GM19467 (cell line): ENCODE measurements at regions not wholly inside any gene's neighbourhood (a gene's known extent, or its start where the extent isn't known, plus 50 kb on each side); places are given as distances from the start of the nearest gene placed in this dataset.

Experiments
- ATAC-seq: cut with Tn5 transposase; IDR thresholded peaks from one replicate; pipeline ENCODE4 v1.9.1; 2021; ENCODE audit warnings: mild to moderate bottlenecking, moderate library complexity; ENCODE audit not compliant: unreplicated experiment

DNA sequence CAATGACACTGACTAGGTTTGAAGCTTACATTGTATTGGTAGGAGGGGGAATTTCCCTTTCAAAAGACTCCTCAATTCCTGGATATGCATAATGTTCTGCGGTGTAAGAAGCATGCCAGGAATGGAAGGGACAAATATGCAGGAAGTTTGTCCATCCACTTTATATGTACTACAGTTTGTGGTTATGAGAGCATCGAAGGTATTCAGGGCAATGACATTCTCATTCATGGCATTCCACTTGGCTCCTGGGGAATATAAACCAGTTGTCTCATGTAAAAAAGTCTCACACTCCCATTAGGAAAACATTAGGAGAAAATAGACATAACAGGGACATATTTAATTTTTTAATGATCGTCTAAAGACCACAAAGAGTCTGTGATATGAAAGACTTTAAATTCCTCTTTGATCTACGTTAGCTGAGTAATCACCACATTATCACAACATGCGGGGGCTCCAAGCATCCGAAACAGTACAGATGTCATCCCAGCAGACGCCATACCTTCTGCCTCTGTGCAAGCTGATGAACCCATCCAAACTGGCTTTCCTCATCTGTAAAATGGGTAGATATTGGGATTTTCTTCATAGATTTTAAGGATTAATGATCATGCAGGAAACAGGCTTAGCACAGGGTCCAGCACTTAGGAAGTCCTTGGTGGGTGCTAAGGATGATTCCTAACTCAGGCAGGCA, 675.3 kb downstream of the INHBA start:
- ATAC-seq, result no peak

DNA sequence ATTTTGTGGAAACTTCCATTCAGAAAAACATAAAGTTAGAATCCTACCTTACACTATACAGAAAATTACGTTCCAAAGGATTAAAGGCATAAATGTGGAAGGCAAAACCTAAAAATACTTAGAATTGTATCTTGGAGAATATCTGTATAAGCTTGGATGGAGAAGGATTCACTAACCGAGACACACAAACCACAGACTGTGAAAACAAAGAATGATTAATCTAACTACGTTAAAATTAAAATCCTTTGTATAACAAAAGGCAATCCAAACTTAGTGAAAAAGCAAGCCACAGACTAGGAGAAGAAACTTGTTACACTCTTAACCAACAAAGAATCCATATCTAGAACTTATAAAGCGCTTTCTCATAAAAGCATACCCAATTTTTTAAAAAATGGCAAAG, 678.8 kb downstream of the INHBA start:
- ATAC-seq, result no peak

DNA sequence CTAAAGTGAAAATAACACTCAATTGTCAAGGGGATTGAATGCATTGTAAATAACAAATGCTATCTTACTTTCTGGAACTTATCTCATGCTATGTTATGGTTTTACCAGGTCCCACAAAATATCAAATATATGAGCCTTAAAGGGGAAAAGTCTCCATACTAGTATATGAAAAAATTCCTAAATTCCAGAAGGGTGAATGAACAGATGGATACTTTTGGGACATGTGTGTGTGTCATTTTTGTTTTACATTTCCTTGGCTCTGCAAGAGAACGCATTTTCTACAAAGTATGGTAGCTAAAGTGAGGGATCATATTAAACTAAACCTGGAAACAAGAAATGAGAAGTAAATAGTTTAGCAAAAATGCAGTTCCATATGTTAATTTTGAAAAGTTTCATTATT, 682.8 kb downstream of the INHBA start:
- no peak for ATAC-seq

DNA sequence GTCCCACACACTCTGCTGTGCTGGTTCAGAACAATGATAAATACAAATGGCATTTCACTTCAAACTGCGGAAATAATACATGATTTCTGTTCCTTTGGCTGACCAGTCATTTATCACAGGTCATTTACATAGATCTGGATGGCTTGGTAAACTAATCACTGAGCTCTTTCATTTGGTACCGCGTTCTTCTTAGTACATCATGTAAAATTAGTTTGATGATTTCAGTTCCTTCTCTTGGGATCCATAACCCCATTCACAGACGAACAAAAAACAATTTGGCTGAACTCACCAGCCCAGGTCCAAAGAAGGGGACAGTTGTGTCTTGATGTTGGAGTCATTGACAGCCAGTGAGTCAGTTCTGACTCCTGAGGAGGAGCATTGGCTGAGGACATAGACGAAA, 689.8 kb downstream of the INHBA start:
- ATAC-seq, result no peak

DNA sequence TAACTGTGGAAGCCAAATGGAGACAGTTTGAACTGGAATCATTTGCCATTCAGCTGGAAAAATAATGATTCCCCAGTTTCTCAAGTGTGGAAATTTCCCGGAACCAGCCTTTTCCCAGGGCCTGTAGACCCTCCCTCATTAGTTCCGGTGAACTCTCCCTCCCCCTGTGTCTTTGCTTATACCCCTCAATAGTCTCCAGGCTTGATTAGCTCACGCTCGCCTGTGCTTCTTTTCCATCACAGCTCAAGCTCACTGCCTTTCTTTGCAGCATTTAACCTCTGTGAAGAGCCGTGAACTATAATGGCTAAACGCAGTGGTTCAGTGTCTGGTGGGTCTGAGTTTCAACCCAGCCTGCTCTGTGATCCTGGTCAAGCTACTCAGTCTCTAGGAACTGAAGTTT, 690.8 kb downstream of the INHBA start:
- no peak for ATAC-seq

DNA sequence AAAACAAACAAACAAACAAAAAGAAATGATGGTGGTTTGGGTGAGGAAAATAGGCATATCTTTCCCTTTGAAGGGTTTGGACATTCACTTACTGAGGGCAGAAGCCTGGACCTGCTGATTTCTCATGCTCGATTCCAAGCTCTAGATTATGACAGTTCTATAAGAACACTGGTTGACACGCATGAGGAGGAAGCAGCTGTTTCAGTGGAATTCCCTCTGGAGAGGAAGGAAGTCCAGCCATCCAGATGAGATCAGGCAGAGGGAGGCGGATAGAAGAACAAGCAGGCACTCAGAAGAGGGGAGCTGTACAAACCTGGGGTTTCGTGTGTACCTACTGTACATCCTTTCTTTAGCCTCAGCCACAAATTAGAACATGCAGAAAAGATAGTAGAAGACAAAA, 691.9 kb downstream of the INHBA start:
- ATAC-seq, result no peak

DNA sequence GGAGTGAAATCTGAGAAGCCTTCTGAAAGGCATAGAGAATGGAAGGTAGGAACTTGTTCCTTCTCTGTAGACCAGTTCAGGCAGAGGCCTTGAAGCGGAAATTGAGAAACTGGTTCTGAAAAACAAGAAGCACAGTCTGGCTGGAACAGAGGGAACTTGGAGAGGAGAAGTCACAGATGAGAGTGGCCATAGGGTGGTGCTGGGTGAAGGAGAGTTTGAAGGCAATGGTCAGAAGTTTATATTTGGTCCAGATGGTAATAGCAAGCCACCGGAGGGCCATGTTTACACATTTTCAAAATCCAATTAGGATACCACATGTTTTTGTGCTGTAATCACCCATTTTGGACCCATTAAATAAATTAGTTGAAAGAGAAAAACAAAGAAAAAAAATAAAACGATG, 692.5 kb downstream of the INHBA start:
- no peak for ATAC-seq

DNA sequence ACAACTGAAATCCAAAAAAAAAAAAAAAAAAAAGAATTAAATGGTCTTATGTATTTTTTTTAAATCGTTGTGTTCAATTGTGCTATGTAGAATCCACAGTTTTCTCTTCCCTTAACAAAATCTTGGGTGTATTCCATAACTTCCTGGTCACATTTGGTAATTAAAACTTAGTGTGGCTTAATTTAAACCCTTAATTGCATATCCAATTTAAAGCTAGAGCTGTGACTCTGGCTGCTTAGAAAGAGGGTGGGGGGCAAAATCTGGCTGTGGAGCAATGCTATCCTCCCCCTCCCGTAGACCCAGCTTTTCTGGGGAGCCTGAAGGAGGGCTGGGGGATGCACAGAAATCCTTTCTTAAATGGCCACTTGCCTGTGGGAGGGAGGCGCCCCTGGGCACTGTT, 695.1 kb downstream of the INHBA start:
- no peak for ATAC-seq

DNA sequence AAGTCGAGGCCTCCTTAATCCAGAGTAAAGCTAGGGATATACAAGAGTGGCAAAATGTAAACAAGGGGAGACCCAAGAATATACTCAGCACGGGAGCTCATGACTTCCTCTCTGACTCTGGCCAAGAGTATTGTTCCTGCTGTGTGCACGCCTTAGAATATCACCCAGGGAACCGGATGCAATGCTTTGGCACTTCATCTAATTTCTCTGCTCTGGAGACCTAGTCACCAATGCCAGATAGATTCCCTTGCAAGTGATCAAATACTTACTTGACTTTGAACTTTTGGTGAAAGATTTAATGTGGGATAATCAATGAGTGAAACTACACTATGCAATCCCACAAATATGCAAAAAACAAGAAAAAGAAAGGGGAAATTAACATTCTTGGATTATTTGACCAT, 695.5 kb downstream of the INHBA start:
- no peak for ATAC-seq

DNA sequence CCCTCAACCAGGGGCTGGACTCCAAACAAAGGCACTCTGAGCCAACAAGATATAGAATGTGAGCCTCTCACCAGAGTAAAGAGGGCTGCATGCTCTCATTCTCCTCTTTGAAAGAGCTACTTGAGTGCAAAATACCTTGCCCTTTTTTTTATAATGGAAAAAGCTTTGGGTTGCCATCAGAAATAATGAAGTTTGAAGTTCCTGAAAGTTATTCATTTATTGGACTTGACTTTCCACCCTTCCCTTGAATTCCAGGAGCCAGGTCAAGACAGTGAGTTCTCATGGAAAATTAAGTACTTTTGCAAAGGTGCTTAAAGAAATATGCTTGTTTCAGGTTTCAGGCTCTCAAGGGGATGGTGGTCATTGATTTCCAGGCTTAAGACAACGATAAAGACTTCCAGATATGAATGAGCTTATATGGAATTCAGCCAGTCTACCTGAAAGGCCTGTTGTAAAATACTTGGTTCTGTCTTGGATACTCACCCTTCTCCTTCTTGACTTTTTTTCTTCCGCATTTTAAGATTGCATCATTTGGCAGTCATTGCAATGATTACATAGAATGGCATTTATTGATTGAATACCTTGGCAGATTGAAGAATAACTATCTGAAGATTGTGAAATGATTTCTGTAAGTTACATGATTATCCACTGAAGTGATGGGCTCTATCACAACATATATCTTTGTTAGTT, 696.4 kb downstream of the INHBA start:
- ATAC-seq, result no peak

DNA sequence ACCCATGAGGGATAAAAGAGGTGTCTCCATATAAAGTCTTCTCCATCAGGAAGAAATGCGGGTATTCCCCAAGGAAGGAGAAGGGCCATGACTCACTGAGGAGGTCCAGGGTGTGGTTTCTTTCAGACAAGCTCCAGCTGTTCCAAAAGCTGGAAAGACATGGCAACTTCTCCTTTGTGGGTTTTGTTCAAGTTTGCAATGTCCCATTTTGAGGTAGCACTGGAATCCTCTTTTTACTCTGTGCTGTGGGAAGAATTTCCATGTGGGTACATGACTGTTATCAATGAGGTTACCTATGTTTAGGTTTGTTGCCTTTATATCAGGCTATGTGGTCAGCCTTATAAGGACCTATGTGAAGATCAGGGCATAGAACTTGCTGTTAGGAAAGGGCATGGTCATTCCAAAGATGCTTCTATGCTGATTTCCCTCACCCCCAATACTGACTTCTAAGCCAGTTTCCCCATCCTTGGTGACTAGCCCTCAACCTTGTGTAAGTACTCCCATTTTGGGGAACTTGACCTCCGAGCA, 697.5 kb downstream of the INHBA start:
- ATAC-seq, result no peak

DNA sequence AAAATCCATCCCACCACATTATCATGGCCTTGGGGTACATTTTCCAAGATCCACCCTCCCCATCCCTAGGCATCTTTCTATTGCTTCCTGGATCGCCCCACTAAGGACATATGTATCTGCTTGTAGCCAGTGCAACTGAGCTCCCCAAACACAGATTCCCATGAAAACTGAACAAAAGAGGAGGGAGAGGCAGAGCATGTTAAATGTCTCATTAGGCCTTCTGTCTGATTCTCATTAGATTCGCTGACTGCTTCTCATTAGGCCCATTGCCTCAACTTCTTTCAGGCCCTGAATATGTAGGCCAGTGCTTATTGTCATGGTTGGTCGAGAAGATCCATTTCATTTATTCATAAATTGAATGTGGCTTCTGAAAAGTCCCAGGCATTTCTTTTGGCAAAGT, 698.9 kb downstream of the INHBA start:
- no peak for ATAC-seq

DNA sequence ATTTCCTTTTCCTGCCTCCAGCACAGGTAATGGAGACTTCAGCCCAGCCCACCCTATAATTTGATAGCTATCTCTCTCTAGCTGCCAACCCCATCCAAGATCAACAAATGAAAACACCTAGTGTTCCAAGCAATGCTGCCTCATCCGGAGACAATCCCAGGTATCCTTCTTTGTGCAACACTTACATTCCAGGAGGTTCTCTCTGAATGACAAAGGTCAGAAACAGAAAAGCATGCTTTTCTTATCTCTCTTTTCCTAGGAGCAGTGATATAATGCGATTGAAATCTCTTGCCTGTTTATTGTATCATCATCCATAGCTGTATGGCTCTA, 699.3 kb downstream of the INHBA start:
- no peak for ATAC-seq

DNA sequence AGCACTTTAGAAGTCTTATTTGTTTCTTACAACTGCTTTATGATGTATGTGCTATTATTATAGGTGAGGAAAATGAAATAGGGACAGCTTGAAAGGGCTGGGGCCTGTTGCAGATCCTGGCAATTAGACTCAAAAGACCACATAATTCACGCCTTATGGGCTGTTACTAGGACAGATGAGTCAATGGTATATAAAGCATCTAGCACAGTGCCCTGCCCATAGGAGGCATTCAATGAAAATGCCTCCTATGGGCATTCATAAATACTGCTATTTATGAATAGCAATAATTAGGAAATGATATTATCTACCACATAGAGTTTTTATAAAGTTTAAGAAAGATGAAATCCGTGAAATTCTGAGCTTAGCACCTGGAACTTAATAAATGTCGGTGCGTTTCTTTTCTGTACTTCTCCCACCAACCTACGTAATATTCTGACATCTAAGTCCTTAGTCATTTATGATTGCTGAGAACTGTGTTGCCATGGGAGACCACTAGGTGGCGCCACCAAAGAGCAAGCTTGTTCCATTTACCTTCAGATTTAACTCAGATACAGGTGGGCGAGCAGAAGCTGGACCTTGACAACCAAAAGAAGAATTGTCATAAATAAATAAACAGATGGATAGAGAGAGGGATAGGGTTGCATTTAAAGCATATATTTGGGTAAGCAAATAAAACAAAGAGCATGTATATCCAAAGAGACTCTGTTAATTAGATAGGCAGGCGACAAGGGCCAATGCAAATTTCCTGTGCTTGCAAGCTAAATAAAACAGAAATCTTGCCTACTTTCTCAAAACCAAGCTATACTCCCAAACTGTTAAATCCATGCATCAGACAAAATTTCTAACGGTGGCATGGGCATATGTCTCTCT, 699.9 kb downstream of the INHBA start:
- no peak for ATAC-seq

DNA sequence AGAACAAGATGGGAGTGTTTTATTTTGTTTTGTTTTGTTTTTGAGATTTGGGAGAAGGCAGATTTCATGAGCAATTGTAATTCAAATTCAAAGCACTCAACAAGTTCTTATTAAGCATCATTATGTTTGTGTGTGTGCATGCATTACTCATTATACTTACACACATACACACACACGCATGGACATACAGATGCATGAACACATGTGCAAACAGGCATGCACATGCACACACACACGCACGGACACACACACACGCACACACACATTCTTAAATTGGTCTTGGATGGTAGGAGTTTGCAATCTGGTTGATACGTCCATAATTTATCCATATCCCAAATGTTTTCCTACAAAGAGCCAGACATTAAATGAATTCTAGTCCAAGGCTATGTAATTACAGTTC, 702.8 kb downstream of the INHBA start:
- ATAC-seq, result no peak

DNA sequence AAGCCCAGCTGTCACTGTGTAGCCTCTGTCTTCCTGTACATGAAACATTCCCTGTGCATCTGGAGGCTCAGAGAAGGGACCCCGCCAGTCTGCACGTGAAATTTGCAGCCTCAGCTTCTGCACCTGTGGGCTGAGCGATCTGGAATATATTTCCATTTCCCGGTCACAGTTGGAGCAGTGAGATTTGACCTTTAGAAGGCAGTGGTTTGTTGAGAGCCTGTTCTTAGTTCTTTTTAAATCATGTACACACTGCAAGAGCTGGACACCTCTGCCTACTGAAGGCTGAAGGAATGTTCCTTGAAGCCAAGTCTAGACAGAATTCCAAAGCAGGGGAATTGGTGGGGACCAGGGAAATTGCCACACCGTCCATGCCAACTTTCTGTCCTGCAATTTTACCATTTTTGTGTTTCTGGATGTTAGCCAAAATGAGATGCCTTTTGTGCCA, 706.6 kb downstream of the INHBA start:
- no peak for ATAC-seq

DNA sequence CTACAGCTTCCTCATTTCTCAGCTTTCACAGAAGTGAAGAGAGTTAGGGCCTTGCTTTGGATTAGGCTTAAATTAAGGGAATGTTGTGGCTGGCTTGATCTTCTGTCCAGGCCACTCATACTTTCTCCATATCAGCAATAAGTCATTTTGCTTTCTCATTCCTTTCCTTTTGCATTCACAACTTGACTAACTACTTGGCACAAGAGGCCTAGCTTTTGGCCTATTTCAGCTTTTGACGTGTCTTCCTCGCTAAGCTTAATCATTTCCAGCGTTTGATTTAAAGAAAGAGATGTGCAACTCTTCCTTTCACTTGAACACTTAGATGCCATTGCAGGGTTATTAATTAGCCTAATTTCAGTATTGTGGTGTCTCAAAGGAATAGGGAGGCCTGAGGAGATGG, 712.0 kb downstream of the INHBA start:
- ATAC-seq, result no peak

DNA sequence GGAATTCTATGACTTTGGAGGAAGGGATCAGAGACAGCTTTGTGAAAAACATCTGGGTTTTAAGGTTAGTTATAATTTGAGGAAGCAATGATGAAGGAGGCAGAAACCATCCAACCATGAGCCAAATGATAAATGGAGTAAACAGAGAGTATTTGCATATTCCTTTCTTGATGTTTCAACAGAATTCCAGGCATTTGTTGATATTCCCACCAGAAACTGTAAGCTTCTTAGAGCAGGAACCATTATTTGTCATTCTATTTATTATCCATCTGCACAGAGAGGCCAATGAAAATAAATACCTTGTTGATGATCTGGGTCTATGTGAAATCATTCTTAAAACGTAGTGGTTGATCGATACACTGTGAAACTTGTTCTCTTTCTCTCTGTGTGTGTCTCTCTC, 715.3 kb downstream of the INHBA start:
- no peak for ATAC-seq

DNA sequence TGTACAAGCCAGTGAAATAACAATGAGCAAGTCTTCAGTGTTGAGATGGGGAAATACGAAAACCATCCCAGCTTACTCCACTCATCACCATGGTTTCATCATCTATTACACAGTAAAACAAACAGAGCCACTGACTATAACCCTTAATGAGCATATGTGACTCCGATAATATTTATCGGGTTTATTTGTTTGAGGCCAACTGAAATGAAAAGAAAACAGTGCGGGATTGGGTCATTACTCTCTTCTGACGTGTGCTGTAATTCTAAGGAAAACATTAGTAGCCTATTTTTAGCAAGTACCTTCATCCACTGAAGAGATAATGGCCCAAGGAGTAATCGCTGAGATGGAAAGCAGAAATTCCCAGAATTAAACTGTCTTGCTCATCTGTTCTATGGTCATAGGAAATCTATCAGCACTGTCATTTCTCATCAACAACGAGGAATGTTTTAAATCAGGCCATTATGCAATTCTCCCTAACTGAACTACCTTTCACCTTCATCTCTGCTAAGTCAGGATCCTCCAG, 716.5 kb downstream of the INHBA start:
- no peak for ATAC-seq

DNA sequence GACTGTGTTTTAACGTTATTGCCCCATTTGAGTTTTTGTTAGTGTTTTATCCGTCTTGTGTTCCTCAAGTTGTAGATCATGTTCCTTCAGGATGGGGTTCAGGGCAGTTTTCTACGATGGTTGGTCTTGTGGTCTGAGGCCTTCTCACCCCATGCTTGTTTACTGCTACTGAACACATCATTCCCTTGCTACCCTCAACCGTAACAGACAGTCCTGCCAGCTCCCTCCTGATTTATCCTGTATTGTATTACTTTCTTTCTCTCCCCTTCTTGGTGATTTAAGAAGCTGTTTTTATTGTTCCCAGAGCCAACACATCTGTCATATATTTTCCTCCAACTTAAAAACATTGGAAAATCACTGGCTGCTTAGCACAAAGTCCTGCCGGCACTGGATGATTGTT, 719.8 kb downstream of the INHBA start:
- no peak for ATAC-seq

DNA sequence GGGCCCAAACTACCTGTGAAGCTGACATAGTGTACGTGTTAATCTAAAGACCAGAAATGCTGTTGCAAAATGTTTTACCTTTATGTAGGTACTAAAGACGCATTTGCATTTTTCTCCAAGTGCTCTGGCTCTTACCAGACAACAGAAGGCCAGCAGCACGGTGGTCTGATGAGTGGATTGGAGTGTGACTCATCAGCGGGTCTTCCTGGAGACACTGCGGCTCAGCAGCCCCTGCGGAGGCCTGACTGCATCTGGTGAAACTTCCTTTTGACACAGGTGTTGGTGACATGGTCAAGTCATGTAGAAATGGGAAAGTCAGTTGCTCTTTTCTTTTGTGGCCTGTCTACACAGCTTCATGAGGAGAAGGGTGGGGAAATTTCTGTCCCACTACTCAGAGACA, 723.6 kb downstream of the INHBA start:
- no peak for ATAC-seq

DNA sequence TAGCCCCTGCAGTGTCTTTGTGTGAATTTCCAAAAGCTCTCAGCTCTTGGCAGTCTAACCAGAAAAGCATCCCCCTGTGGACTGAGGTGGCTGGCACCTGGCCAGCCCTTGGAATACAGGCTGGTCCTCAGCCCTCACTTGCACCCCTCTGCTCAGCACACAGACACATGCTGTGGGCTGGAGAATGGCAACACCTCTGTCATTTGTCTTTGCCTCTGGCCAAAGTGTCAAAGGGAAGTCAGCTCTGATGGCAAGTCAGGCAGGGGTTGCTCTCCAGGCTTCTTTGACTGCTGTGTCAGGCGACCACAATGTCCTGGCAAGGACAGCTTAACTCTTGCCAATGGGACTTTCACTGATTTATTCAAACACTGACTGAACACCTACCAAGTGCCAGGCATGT, 724.8 kb downstream of the INHBA start:
- no peak for ATAC-seq
